GM12872 (cell line): ENCODE measurements at regions not wholly inside any gene's neighbourhood (a gene's known extent, or its start where the extent isn't known, plus 50 kb on each side); places are given as distances from the start of the nearest gene placed in this dataset.

Experiments
- TF ChIP-seq, protein P1 (sequence below): IDR thresholded peaks from 3 replicates; pipeline ENCODE4 v1.5.1; 2011; ENCODE audit warnings: low read depth, mild to moderate bottlenecking, low read length, moderate library complexity; ENCODE audit not compliant: insufficient read depth

- TF ChIP-seq, protein P1, sequence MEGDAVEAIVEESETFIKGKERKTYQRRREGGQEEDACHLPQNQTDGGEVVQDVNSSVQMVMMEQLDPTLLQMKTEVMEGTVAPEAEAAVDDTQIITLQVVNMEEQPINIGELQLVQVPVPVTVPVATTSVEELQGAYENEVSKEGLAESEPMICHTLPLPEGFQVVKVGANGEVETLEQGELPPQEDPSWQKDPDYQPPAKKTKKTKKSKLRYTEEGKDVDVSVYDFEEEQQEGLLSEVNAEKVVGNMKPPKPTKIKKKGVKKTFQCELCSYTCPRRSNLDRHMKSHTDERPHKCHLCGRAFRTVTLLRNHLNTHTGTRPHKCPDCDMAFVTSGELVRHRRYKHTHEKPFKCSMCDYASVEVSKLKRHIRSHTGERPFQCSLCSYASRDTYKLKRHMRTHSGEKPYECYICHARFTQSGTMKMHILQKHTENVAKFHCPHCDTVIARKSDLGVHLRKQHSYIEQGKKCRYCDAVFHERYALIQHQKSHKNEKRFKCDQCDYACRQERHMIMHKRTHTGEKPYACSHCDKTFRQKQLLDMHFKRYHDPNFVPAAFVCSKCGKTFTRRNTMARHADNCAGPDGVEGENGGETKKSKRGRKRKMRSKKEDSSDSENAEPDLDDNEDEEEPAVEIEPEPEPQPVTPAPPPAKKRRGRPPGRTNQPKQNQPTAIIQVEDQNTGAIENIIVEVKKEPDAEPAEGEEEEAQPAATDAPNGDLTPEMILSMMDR, result no peak
Measured at GRCh38 chr16:54985156-54985555, 54.5 kb downstream of the IRX5 start.

- TF ChIP-seq, protein P1, result no peak
Measured at GRCh38 chr16:54985668-54986067, 55.0 kb downstream of the IRX5 start.

GRCh38 chr16:54986409-54986808 is 55.7 kb downstream of the IRX5 start:
- TF ChIP-seq, protein P1, result no peak

DNA sequence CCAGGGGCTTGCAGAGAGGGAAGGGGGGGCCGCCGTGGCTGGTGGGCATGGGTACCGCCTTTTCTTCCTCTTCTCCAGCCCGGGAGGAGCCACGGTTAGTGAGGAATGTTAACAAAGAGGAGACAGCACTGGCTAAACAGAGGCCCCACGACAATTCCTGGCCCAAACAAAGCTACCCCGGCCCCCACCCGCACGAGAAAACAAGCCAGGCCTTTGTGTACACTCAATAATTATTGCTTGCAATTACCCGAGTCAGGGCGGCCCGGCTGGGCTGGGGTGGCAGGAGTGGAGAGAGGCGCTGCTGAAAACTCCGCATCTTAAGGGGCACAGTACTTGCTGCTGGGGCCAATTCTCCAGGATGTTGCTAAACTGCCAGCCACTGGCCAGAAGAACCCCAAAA is 56.4 kb downstream of the IRX5 start:
- TF ChIP-seq, protein P1, result no peak

DNA sequence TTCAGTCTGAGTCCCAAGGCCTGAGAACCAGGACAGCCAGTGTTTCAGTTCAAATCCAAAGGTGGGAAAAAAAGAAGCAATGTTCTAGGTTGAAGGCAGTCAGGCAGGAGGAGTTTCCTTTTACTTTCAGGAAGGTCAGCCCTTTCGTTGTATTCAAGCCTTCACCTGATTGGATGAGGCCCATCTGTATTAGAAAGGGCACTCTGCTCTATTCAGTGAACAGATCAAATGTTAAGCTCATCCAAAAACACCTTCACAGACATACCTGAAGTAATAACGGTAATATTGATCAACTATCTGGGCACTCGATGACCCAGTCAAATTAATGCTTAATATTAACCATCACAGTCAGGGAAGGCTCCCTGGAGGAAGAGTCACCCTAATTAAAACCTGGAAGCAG is 60.9 kb downstream of the IRX5 start:
- TF ChIP-seq, protein P1, result no peak

GRCh38 chr16:54993106-54993895 is 62.6 kb downstream of the IRX5 start:
- TF ChIP-seq, protein P1, result no peak

DNA sequence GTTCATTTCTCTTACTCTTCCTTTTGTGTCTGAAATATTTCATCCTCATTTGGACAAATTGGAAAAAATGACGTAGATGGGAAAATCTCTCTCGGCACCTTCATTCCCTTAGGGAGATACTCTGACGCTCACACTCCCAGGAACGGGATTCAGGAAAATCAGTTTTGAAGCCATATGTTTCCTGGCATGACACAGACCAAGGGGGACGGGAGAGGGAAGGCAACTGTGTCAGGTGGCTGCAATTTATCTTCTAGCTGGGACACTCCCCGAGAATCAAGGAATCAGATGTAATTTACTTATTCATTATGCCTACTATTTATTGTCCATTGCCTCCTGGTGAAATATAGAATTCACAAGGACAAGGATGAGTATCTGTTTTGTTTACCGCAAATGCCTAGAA is 65.5 kb downstream of the IRX5 start:
- TF ChIP-seq, protein P1, result no peak
